AG09309 (cell line): ENCODE measurements at regions not wholly inside any gene's neighbourhood (a gene's known extent, or its start where the extent isn't known, plus 50 kb on each side); places are given as distances from the start of the nearest gene placed in this dataset.
"Not testable (repeated sequence)": the region's sequence is repeated elsewhere in the genome, so short reads cannot be mapped to it uniquely, and the experiment has no call there.

Source experiments
- DNase-seq: peaks from one replicate; pipeline ENCODE4 v3.0.0-alpha.2; 2010; ENCODE audit warnings: low read depth
- H3K4me3 ChIP-seq: 2 replicates; pipeline ENCODE4 v1.5.1; 2011; ENCODE audit warnings: mild to moderate bottlenecking, low read depth, low read length, moderate library complexity; ENCODE audit not compliant: control insufficient read depth
- TF ChIP-seq, protein P1 (sequence below): IDR thresholded peaks from 2 replicates; pipeline ENCODE4 v1.5.1; 2011; ENCODE audit warnings: mild to moderate bottlenecking, low read depth, low read length, inconsistent platforms; ENCODE audit not compliant: insufficient read depth, control insufficient read depth; ENCODE audit errors: missing control alignments

DNA sequence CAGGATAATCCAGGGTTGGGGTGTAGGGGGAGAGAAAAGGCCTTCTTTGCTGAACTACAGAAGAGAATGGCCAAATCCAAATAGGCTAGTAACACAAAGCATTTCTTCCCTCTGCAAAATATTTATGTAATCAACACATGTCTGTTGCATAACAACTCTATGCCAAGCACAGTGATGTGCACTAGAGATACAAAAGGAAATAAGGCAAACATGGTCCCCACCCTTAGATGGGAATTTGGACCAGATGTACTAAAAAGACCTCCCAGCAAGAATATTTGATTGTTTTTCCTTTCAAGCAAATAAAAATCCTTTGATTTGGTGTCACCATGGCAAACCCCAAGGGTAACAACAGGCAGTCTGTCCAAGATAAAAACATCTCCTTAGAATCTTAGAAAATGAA lies 177.6 kb upstream of the FGF13 start:
- TF ChIP-seq, protein P1, sequence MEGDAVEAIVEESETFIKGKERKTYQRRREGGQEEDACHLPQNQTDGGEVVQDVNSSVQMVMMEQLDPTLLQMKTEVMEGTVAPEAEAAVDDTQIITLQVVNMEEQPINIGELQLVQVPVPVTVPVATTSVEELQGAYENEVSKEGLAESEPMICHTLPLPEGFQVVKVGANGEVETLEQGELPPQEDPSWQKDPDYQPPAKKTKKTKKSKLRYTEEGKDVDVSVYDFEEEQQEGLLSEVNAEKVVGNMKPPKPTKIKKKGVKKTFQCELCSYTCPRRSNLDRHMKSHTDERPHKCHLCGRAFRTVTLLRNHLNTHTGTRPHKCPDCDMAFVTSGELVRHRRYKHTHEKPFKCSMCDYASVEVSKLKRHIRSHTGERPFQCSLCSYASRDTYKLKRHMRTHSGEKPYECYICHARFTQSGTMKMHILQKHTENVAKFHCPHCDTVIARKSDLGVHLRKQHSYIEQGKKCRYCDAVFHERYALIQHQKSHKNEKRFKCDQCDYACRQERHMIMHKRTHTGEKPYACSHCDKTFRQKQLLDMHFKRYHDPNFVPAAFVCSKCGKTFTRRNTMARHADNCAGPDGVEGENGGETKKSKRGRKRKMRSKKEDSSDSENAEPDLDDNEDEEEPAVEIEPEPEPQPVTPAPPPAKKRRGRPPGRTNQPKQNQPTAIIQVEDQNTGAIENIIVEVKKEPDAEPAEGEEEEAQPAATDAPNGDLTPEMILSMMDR, result no peak
- H3K4me3 ChIP-seq, result no peak overlapping the region
- no peak for DNase-seq

DNA sequence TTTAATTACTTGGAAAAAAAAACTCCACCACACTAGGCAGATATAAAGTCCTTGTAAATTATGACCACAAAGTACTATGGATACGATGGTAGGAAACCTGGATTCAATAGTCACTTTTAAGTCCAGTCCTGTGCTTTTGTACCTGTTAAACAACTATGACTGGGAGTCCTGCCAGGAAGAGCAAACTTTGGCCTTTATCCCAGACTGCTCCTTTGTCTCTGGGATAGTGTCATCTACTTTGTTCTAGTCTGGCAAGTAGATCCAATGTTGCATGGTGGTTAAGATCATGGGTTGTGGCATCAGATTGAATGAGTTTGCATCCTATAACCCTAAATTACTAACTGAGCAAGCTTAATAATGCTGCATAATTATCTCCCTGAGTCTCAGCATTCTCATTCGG lies 175.3 kb upstream of the FGF13 start:
- DNase-seq, result no peak
- TF ChIP-seq, protein P1, result no peak
- H3K4me3 ChIP-seq, result no peak overlapping the region

DNA sequence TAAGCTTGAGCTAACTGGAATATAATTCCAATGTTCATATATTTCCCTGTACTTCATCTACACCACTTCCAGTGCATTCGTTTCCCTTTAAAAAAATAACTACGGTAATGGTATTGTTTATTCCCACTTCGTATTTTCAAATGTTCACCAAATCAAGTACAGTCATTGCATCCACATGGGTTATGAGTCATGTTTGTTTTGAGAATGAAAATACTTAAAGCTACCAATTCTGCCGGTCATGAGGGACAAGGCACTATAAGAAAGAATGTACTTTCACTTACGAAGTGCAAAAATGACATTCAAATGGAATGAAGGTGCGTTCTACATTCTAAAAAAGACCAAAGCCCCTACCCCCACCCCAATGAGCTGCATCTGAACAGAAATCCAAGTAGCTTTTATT lies 174.4 kb upstream of the FGF13 start:
- TF ChIP-seq, protein P1, result no peak
- H3K4me3 ChIP-seq, result no peak overlapping the region
- DNase-seq, result no peak

DNA sequence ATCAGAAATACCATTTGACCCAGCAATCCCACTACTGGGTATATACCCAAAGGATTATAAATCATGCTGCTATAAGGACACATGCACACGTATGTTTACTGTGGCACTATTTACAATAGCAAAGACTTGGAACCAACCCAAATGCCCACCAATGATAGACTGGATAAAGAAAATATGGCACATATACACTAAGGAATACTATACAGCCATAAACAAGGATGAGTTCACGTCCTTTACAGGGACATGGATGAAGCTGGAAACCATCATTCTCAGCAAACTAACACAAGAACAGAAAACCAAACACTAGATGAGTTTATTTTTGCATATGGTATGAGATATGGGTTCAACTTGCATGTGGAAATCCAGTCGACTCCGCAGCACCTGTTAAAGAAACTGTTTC lies 168.8 kb upstream of the FGF13 start:
- H3K4me3 ChIP-seq, DNase-seq: not testable (repeated sequence)

DNA sequence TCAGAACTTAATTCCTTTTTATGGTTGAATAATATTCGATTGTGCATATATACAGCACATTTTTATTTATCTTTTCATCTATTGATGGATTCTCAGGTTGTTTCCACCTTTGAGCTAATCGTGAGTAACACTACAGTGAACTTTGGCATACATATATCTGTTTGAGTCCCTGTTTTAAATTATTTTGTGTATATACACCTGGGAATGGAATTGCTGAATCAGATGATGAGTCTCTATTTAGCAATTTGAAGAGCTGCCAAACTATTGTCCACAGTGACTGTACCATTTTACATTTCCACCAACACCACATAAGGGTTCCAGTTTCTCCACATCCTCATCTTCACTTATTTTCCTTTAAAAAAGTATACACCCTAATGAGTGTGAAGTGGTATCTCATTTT lies 166.2 kb upstream of the FGF13 start:
- TF ChIP-seq, protein P1, result no peak
- no peak overlapping the region for H3K4me3 ChIP-seq
- no peak for DNase-seq

DNA sequence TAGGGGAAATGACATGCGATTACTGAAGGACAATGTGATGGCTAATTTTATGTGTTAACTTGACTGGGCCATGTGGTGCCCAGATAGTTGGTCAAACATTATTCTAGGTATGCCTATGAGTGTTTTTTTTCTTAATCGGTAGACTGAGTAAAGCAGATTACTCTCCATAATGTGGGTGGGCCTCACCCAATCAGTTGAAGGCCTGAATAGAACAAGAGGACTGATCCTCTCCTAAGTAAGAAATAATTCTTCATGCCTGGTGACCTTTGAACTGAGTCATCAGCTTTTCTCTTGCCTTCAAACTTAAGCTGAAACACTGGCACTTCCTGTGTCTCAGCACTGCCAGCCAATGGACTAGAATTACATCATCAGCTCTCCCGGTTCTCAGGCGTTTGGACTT lies 164.0 kb upstream of the FGF13 start:
- TF ChIP-seq, protein P1, result no peak
- H3K4me3 ChIP-seq, result no peak overlapping the region
- DNase-seq, result no peak

- TF ChIP-seq, protein P1, result no peak
- no peak overlapping the region for H3K4me3 ChIP-seq
- no peak for DNase-seq
Measured at GRCh38 chrX:138874271-138874935, 162.9 kb upstream of the FGF13 start.

- not testable (repeated sequence) for DNase-seq, H3K4me3 ChIP-seq
Measured at GRCh38 chrX:138873640-138874039, 162.1 kb upstream of the FGF13 start.
